GM18526 (cell line): ENCODE measurements at regions not wholly inside any gene's neighbourhood (a gene's known extent, or its start where the extent isn't known, plus 50 kb on each side); places are given as distances from the start of the nearest gene placed in this dataset.

ENCODE experiments used
- POLR2A ChIP-seq: IDR thresholded peaks from 3 replicates; pipeline ENCODE4 v1.6.1; 2011; ENCODE audit not compliant: insufficient read length; ENCODE audit errors: extremely low read depth

GRCh38 chr12:93245543-93245942 lies 132.2 kb upstream of the NUDT4 start:
- no peak for TF ChIP-seq POLR2A

GRCh38 chr12:93247313-93247991 lies 130.3 kb upstream of the NUDT4 start:
- TF ChIP-seq POLR2A: no peak

- no peak for TF ChIP-seq POLR2A
These were observed 125.5 kb upstream of the NUDT4 start for GRCh38 chr12:93252221-93252620.

GRCh38 chr12:93254911-93255310 lies 122.8 kb upstream of the NUDT4 start:
- no peak for TF ChIP-seq POLR2A

- TF ChIP-seq POLR2A: no peak
These were observed 121.3 kb upstream of the NUDT4 start for GRCh38 chr12:93256256-93256969.

- TF ChIP-seq POLR2A: no peak
These were observed 116.1 kb upstream of the NUDT4 start for GRCh38 chr12:93261505-93262094.

- no peak for TF ChIP-seq POLR2A
These were observed 104.7 kb upstream of the NUDT4 start for GRCh38 chr12:93272997-93273396.

- TF ChIP-seq POLR2A: no peak
These were observed 103.7 kb upstream of the NUDT4 start for GRCh38 chr12:93273834-93274564.

- TF ChIP-seq POLR2A: no peak
These were observed 102.8 kb upstream of the NUDT4 start for GRCh38 chr12:93274937-93275336.

GRCh38 chr12:93275589-93275988 lies 102.1 kb upstream of the NUDT4 start:
- no peak for TF ChIP-seq POLR2A

- no peak for TF ChIP-seq POLR2A
These were observed 97.9 kb upstream of the NUDT4 start for GRCh38 chr12:93279565-93280412.

- TF ChIP-seq POLR2A: no peak
These were observed 90.6 kb upstream of the NUDT4 start for GRCh38 chr12:93287149-93287548.

- TF ChIP-seq POLR2A: no peak
These were observed 89.1 kb upstream of the NUDT4 start for GRCh38 chr12:93288626-93289025.

- no peak for TF ChIP-seq POLR2A
These were observed 87.3 kb upstream of the NUDT4 start for GRCh38 chr12:93290391-93290790.

- no peak for TF ChIP-seq POLR2A
These were observed 85.5 kb upstream of the NUDT4 start for GRCh38 chr12:93292213-93292612.
